A673 (cell line): ENCODE measurements at regions not wholly inside any gene's neighbourhood (a gene's known extent, or its start where the extent isn't known, plus 50 kb on each side); places are given as distances from the start of the nearest gene placed in this dataset.

ENCODE experiments used
- BruUV-seq: library from RNA; stranded (reverse); fragments of 400-500 nt; replicated peaks from 2 replicates; lab custom pipeline; 2021; lab: Mats Ljungman, UMichigan
- CTCF ChIA-PET: fragments of 300-600 bp; sonication (Branson Sonifier 250); formaldehyde crosslinking; loops from one replicate; lab custom pipeline; 2022; ENCODE audit warnings: antibody characterized with exemption; lab: Charles Lee
- POLR2A ChIA-PET: fragments of 300-600 bp; sonication (Branson Sonifier 250); formaldehyde crosslinking; loops from one replicate; lab custom pipeline; 2022; ENCODE audit warnings: antibody characterized with exemption; ENCODE audit not compliant: low non-redundant PET; lab: Charles Lee
- DNase-seq: peaks from one replicate; pipeline ENCODE4 v3.0.0-alpha.2; 2015; ENCODE audit warnings: low spot score
- H3K27ac ChIP-seq: fragments of 200-600 bp; sonication (generic); 2 replicates; pipeline ENCODE4 v1.5.1; 2016; ENCODE audit warnings: mixed run types, low read depth, mild to moderate bottlenecking, mixed read lengths, antibody characterized with exemption, low read length; ENCODE audit not compliant: poor library complexity, severe bottlenecking
- H3K27me3 ChIP-seq: fragments of 200-600 bp; sonication (generic); replicated peaks from 2 replicates; pipeline ENCODE4 v1.6.1; 2017; ENCODE audit warnings: mixed run types, low read depth, mild to moderate bottlenecking, mixed read lengths, antibody characterized with exemption, low read length; ENCODE audit not compliant: insufficient read depth, poor library complexity
- H3K36me3 ChIP-seq: fragments of 200-600 bp; sonication (generic); 2 replicates; pipeline ENCODE4 v1.6.1; 2016; ENCODE audit warnings: mixed run types, mild to moderate bottlenecking, mixed read lengths, antibody characterized with exemption, low read length; ENCODE audit not compliant: insufficient read depth, poor library complexity, severe bottlenecking
- H3K4me1 ChIP-seq: fragments of 200-600 bp; sonication (generic); 2 replicates; pipeline ENCODE4 v1.6.1; 2017; ENCODE audit warnings: mixed run types, mild to moderate bottlenecking, mixed read lengths, antibody characterized with exemption, low read length; ENCODE audit not compliant: insufficient read depth, poor library complexity, severe bottlenecking
- H3K4me3 ChIP-seq: fragments of 200-600 bp; sonication (generic); 2 replicates; pipeline ENCODE4 v1.5.1; 2016; ENCODE audit warnings: low read depth, mixed run types, mild to moderate bottlenecking, mixed read lengths, low read length; ENCODE audit not compliant: poor library complexity, severe bottlenecking
- H3K9me3 ChIP-seq: fragments of 200-600 bp; sonication (generic); 2 replicates; pipeline ENCODE4 v1.6.1; 2016; ENCODE audit warnings: mixed run types, low read depth, mild to moderate bottlenecking, mixed read lengths, antibody characterized with exemption, low read length; ENCODE audit not compliant: poor library complexity, severe bottlenecking
- EZH2 ChIP-seq: fragments of 200-600 bp; sonication (generic); IDR thresholded peaks from 2 replicates; pipeline ENCODE4 v1.6.1; 2017; ENCODE audit warnings: borderline replicate concordance, low read depth, mild to moderate bottlenecking, mixed read lengths, antibody characterized with exemption, low read length; ENCODE audit not compliant: poor library complexity, severe bottlenecking
- intact Hi-C: fragments of 100-400 bp; cut with micrococcal nuclease; formaldehyde crosslinking; loops from one replicate; pipeline ENCODE4 v1.10.0; 2022; ENCODE audit not compliant: unreplicated experiment
- TF ChIP-seq, protein P1 (sequence below): fragments of 300-800, 200-600 bp; sonication (generic); conservative IDR thresholded peaks from 2 replicates; pipeline ENCODE4 v1.5.1; 2017; ENCODE audit warnings: low read depth, mild to moderate bottlenecking, antibody characterized with exemption, low read length, moderate library complexity, mixed read lengths

DNA sequence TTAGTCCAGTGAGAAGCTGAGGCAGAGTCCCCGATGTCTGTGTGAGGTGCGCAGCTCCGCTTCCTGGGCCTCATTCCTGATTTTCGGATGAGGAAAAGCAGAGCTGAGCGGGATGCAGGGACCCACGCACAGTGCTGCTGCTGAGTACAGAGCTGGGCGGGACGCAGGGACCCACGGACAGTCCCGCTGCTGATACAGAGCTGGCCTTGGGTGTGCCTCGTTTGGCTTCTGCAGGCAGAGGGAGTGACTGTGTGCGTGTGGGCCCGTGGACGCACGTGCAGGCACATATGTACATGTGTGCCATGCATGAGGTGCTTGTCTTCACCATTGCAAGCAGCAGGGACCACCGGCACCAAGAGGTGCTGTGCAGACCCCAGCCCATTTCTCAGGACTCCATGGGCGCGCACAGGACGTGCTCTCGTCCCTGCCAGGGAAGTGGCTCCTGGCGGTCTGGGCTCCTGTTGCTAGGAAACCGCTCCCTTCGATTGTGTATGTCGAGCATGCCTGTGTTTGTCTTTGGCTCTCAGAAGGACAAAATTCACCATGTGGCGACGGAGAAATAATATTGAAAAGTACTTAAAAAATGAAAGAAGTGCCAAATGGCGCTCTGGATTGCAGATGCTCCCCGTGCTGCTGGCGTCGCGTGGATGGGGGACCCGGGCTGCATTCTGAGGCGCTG lies 303.8 kb upstream of the MKI67 start:
- CTCF ChIA-PET, result interaction anchor here (0.6 kb wide), 1 partner anchor 19 kb away, joined by 5 read pairs; no protein-coding TSS in a partner anchor
- intact Hi-C loops, result no loop called here
- Histone ChIP-seq H3K27me3 (peaks cover 39% of the 10 kb centered on the region), H3K4me3 (no peak overlapping the region), H3K27ac (no peak overlapping the region), H3K4me1 (no peaks in the 10 kb centered on the region), H3K9me3 (no peaks in the 10 kb centered on the region), H3K36me3 (no peaks in the 10 kb centered on the region)
- no TSS peak for BruUV-seq
- no peak for DNase-seq
- no peak for TF ChIP-seq EZH2
- TF ChIP-seq, protein P1, sequence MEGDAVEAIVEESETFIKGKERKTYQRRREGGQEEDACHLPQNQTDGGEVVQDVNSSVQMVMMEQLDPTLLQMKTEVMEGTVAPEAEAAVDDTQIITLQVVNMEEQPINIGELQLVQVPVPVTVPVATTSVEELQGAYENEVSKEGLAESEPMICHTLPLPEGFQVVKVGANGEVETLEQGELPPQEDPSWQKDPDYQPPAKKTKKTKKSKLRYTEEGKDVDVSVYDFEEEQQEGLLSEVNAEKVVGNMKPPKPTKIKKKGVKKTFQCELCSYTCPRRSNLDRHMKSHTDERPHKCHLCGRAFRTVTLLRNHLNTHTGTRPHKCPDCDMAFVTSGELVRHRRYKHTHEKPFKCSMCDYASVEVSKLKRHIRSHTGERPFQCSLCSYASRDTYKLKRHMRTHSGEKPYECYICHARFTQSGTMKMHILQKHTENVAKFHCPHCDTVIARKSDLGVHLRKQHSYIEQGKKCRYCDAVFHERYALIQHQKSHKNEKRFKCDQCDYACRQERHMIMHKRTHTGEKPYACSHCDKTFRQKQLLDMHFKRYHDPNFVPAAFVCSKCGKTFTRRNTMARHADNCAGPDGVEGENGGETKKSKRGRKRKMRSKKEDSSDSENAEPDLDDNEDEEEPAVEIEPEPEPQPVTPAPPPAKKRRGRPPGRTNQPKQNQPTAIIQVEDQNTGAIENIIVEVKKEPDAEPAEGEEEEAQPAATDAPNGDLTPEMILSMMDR, result no peak
- POLR2A ChIA-PET, result no interaction called here

DNA sequence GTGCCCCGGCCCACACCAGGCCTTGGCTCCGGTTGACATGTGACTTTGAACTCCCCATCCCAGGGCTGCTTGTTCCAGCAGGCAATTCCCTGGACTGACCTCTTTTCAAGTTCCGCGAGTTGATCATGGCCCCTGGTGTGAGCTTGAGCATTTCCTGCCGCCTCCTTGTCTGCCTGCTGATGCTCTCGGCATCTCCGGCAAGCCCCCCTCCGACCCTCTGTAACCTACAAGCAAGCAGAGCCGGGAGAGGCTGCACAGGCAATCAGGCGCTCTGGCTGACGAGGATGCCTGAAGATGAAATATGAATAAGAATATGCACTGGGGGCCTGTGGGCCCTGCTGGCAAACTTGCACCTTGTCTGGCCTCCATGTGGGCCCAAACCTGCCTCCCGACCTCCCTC lies 304.9 kb upstream of the MKI67 start:
- H3K27me3 ChIP-seq, result peaks cover 37% of the 10 kb centered on the region
- ChIA-PET CTCF (no interaction called here), POLR2A (no interaction called here)
- H3K4me3 ChIP-seq, result no peak overlapping the region
- TF ChIP-seq, protein P1, result no peak
- TF ChIP-seq EZH2, result no peak
- H3K27ac ChIP-seq, result no peak overlapping the region
- no peaks in the 10 kb centered on the region for H3K4me1 ChIP-seq
- H3K36me3 ChIP-seq, result no peaks in the 10 kb centered on the region
- intact Hi-C loops, result no loop called here
- no TSS peak for BruUV-seq
- no peak for DNase-seq
- no peaks in the 10 kb centered on the region for H3K9me3 ChIP-seq

DNA sequence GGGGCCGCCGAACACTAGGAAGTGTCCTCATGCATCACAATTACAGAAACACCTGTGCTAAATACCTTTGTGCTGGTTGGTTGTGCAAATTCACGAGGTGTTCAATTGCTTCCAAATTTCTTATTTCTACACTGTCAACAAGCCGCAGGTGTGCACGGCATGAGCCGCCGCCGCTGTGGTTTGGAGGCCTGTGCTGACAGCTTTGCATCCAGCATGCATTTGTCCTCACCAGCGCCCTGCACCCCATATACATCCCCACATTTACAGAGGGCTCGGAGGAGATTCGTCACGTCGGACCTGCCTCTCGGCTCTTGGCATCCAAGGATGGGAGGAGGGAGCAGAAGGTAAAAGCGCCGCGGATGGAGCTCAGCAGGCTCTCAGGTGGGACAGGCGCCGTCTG lies 305.3 kb upstream of the MKI67 start:
- CTCF ChIA-PET, result interaction anchor here (0.6 kb wide), 1 partner anchor 353 kb away, joined by 3 read pairs; no protein-coding TSS in a partner anchor
- TF ChIP-seq EZH2, result no peak
- TF ChIP-seq, protein P1, result no peak
- intact Hi-C loops, result no loop called here

More for the DNA sequence above, 305.3 kb upstream of the MKI67 start:
- DNase-seq, result no peak
- Histone ChIP-seq H3K27me3 (peaks cover 35% of the 10 kb centered on the region), H3K27ac (no peak overlapping the region), H3K4me3 (no peak overlapping the region), H3K9me3 (no peaks in the 10 kb centered on the region), H3K4me1 (no peaks in the 10 kb centered on the region), H3K36me3 (no peaks in the 10 kb centered on the region)
- POLR2A ChIA-PET, result no interaction called here
- BruUV-seq, result no TSS peak
